SHP77 treated with DMSO at 0.1 percent for 48 hours (cell line): ENCODE measurements at regions not wholly inside any gene's neighbourhood (a gene's known extent, or its start where the extent isn't known, plus 50 kb on each side); places are given as distances from the start of the nearest gene placed in this dataset.

ENCODE experiments used
- DNase-seq: peaks from one replicate; lab custom pipeline; 2025; lab: John Stamatoyannopoulos, UW

- DNase-seq = no peak
These were observed 124.9 kb upstream of the MED13L start for GRCh38 chr12:116402163-116402939.

GRCh38 chr12:116403546-116403945, 126.1 kb upstream of the MED13L start:
- no peak for DNase-seq

GRCh38 chr12:116404247-116404646, 126.8 kb upstream of the MED13L start:
- DNase-seq = no peak

- no peak for DNase-seq
These were observed 127.6 kb upstream of the MED13L start for GRCh38 chr12:116404913-116405611.

- no peak for DNase-seq
These were observed 129.0 kb upstream of the MED13L start for GRCh38 chr12:116406529-116406928.

GRCh38 chr12:116408489-116409250, 131.2 kb upstream of the MED13L start:
- no peak for DNase-seq

- no peak for DNase-seq
These were observed 134.5 kb upstream of the MED13L start for GRCh38 chr12:116411977-116412376.

GRCh38 chr12:116414891-116415290, 137.4 kb upstream of the MED13L start:
- no peak for DNase-seq

- no peak for DNase-seq
These were observed 138.1 kb upstream of the MED13L start for GRCh38 chr12:116415408-116416108.

- no peak for DNase-seq
These were observed 138.7 kb upstream of the MED13L start for GRCh38 chr12:116416166-116416565.

GRCh38 chr12:116418551-116418950, 140.6 kb upstream of the MAP1LC3B2 start:
- no peak for DNase-seq

- peak; percentile 88 for DNase-seq
These were observed 138.8 kb upstream of the MAP1LC3B2 start for GRCh38 chr12:116420227-116420880.

GRCh38 chr12:116421785-116422538, 137.2 kb upstream of the MAP1LC3B2 start:
- no peak for DNase-seq

- no peak for DNase-seq
These were observed 136.1 kb upstream of the MAP1LC3B2 start for GRCh38 chr12:116423094-116423493.

GRCh38 chr12:116425256-116426193, 133.7 kb upstream of the MAP1LC3B2 start:
- DNase-seq = no peak

GRCh38 chr12:116426391-116427136, 132.6 kb upstream of the MAP1LC3B2 start:
- DNase-seq = no peak

GRCh38 chr12:116427200-116427930, 131.8 kb upstream of the MAP1LC3B2 start:
- no peak for DNase-seq

GRCh38 chr12:116429826-116430360, 129.3 kb upstream of the MAP1LC3B2 start:
- DNase-seq = no peak
